ENCODE measurements at regions not wholly inside any gene's neighbourhood (a gene's known extent, or its start where the extent isn't known, plus 50 kb on each side); places are given as distances from the start of the nearest gene placed in this dataset.

- TF ChIP-seq CTCF (conservative IDR thresholded peaks at IDR 0.05) (no peak), ZFX (IDR thresholded peaks at IDR 0.05) (no peak)
- no peak overlapping the region for H3K27ac ChIP-seq
Measured at GRCh38 chr12:114598111-114598510, 85.9 kb downstream of the TBX3 start.

GRCh38 chr12:114592946-114593345 lies 91.0 kb downstream of the TBX3 start:
- TF ChIP-seq CTCF (conservative IDR thresholded peaks at IDR 0.05) (no peak), ZFX (IDR thresholded peaks at IDR 0.05) (no peak)
- no peak overlapping the region for H3K27ac ChIP-seq

GRCh38 chr12:114588061-114588460 lies 95.9 kb downstream of the TBX3 start:
- no peak for TF ChIP-seq ZFX (IDR thresholded peaks at IDR 0.05)
- no peak for TF ChIP-seq CTCF (conservative IDR thresholded peaks at IDR 0.05)
- no peak overlapping the region for H3K27ac ChIP-seq

GRCh38 chr12:114580306-114580705 lies 103.7 kb downstream of the TBX3 start:
- TF ChIP-seq ZFX (IDR thresholded peaks at IDR 0.05): no peak
- TF ChIP-seq CTCF (conservative IDR thresholded peaks at IDR 0.05): no peak
- peak overlapping the region; percentile 45 for H3K27ac ChIP-seq

- H3K27ac ChIP-seq: no peak overlapping the region
- TF ChIP-seq CTCF (conservative IDR thresholded peaks at IDR 0.05) (no peak), ZFX (IDR thresholded peaks at IDR 0.05) (no peak)
Measured at GRCh38 chr12:114579389-114579788, 104.6 kb downstream of the TBX3 start.

- TF ChIP-seq CTCF (conservative IDR thresholded peaks at IDR 0.05) (no peak), ZFX (IDR thresholded peaks at IDR 0.05) (no peak)
- no peak overlapping the region for H3K27ac ChIP-seq
Measured at GRCh38 chr12:114562654-114563053, 121.3 kb downstream of the TBX3 start.

GRCh38 chr12:114555451-114555850 lies 128.5 kb downstream of the TBX3 start:
- no peak for TF ChIP-seq CTCF (conservative IDR thresholded peaks at IDR 0.05)
- TF ChIP-seq ZFX (IDR thresholded peaks at IDR 0.05): no peak
- H3K27ac ChIP-seq: peak overlapping the region; percentile 65

Measured in C4-2B (cell line).